Upper lobe of right lung (tissue), 1 donor: ENCODE measurements at regions not wholly inside any gene's neighbourhood (a gene's known extent, or its start where the extent isn't known, plus 50 kb on each side); places are given as distances from the start of the nearest gene placed in this dataset.
"Not testable (repeated sequence)": the region's sequence is repeated elsewhere in the genome, so short reads cannot be mapped to it uniquely, and the experiment has no call there.

Experiments used
- ATAC-seq: fragments of 200-7000 bp; cut with Tn5 transposase; one replicate; pipeline ENCODE4 v1.9.1; 2020; ENCODE audit warnings: mild to moderate bottlenecking, moderate library complexity
- DNase-seq: peaks from one replicate; pipeline ENCODE4 v3.0.0-alpha.2; 2020
- H3K27ac ChIP-seq: fragments of 200-600 bp; one replicate; pipeline ENCODE4 v1.8.0; 2022
- H3K27me3 ChIP-seq: fragments of 200-600 bp; one replicate; pipeline ENCODE4 v1.8.0; 2022; ENCODE audit warnings: mild to moderate bottlenecking
- H3K36me3 ChIP-seq: fragments of 200-600 bp; one replicate; pipeline ENCODE4 v1.8.0; 2022
- H3K4me1 ChIP-seq: fragments of 200-600 bp; one replicate; pipeline ENCODE4 v1.8.0; 2022
- H3K4me3 ChIP-seq: fragments of 200-600 bp; one replicate; pipeline ENCODE4 v1.8.0; 2022; ENCODE audit warnings: mild to moderate bottlenecking
- H3K9me3 ChIP-seq: fragments of 200-600 bp; one replicate; pipeline ENCODE4 v1.8.0; 2022
- intact Hi-C: fragments of 100-400 bp; cut with DNase I; formaldehyde crosslinking; loops from one replicate; pipeline ENCODE4 v1.11.0; 2022
- TF ChIP-seq, protein P1 (sequence below): fragments of 200-600 bp; IDR thresholded peaks from one replicate; pipeline ENCODE4 v1.8.0; 2022; ENCODE audit warnings: antibody characterized with exemption
- donor health status: DM: no; HTN: yes; CAD: no; lungs with severe emphysema.

DNA sequence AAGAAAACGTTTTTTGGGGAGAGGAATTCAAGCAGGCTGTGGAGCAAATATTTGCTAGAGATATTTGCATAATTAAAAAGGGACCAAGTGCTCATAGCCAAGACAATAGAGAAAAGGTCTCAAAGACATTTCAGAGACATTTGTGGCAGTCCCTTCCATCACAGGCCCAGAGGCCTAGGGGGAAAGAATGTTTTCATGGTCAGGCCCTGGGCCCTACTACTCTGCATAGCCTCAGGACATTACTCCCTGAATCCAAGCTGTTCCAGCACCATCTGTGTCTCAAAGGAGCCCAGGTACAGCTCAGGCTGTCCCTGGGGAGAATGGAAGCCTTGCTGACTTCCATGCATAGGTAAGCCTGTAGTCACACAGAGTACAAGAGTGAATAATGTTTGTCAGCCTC is 113.0 kb upstream of the KIF2A start:
- ATAC-seq (no peak), DNase-seq (no peak)
- intact Hi-C loops: no loop called here
- H3K4me1 ChIP-seq: no peaks in the 10 kb centered on the region
- H3K36me3 ChIP-seq: no peaks in the 10 kb centered on the region
- H3K27me3 ChIP-seq: no peaks in the 10 kb centered on the region
- TF ChIP-seq, protein P1, sequence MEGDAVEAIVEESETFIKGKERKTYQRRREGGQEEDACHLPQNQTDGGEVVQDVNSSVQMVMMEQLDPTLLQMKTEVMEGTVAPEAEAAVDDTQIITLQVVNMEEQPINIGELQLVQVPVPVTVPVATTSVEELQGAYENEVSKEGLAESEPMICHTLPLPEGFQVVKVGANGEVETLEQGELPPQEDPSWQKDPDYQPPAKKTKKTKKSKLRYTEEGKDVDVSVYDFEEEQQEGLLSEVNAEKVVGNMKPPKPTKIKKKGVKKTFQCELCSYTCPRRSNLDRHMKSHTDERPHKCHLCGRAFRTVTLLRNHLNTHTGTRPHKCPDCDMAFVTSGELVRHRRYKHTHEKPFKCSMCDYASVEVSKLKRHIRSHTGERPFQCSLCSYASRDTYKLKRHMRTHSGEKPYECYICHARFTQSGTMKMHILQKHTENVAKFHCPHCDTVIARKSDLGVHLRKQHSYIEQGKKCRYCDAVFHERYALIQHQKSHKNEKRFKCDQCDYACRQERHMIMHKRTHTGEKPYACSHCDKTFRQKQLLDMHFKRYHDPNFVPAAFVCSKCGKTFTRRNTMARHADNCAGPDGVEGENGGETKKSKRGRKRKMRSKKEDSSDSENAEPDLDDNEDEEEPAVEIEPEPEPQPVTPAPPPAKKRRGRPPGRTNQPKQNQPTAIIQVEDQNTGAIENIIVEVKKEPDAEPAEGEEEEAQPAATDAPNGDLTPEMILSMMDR: no peak
- no peak overlapping the region for H3K4me3 ChIP-seq
- no peaks in the 10 kb centered on the region for H3K9me3 ChIP-seq
- no peak overlapping the region for H3K27ac ChIP-seq

DNA sequence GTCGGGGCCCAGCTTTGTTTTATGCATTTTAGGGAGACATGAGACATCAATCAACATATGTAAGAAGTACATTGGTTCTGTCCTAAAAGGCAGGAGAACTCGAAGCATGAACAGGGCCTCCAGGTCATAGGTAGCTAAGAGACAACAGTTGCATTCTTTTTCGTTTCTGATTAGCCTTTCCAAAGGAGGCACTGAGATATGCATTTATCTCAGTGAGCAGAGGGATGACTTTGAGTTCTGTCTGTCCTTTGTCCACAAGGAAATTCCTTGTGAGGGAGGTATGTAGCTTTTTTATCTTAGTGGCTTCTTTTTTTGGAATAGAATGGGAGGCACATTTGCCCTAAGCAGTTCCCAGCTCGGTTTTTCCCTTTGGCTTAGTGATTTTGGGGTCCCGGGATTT is 109.5 kb upstream of the KIF2A start:
- H3K4me1 ChIP-seq, H3K36me3 ChIP-seq, H3K4me3 ChIP-seq, H3K27me3 ChIP-seq, H3K27ac ChIP-seq, intact Hi-C loops, H3K9me3 ChIP-seq, ATAC-seq, DNase-seq: not testable (repeated sequence)

DNA sequence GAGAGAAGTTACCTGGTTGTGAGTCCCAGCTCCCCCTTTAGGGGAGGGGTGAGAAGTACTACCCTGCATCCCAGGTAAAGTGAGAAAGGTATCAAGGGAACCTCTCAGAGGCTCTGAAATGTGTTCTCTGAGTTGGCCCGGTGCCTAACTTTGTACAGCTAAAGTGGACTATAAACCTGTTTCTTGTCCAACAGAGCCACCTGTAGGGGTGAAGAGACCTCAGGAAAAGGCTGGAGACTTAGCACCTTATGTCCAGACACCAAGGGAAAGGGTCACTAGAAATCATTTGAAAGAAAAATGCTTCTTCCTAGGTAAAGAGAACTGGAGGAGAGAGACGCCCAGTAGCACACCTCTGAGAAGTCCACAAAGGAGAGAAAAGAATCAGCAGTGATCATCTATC is 108.3 kb upstream of the KIF2A start:
- intact Hi-C loops: no loop called here
- Histone ChIP-seq H3K27ac (no peak overlapping the region), H3K9me3 (no peaks in the 10 kb centered on the region), H3K27me3 (no peaks in the 10 kb centered on the region), H3K36me3 (no peaks in the 10 kb centered on the region), H3K4me3 (no peak overlapping the region), H3K4me1 (no peaks in the 10 kb centered on the region)
- ATAC-seq: no peak
- no peak for DNase-seq
- TF ChIP-seq, protein P1: no peak

DNA sequence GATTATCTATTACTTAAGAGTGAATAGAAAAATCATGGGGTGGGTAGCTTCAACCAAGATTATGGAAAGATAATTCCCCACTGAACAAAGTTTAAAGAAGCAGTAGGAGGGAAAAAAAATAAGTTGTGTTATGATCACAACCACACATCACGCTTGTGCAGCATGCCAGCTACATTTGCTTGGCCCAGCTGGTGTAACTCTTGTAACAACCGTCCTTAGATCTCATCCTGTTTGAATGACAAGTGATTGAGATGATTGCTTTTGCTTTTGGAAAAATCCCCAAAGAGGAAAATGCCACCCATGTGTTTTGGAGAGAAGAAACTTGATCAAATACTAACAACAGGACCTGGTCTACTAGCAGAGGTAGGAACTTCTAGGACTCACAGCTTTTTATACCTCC is 107.6 kb upstream of the KIF2A start:
- Histone ChIP-seq H3K4me3 (no peak overlapping the region), H3K4me1 (no peaks in the 10 kb centered on the region), H3K27me3 (no peaks in the 10 kb centered on the region), H3K27ac (no peak overlapping the region), H3K9me3 (no peaks in the 10 kb centered on the region), H3K36me3 (no peaks in the 10 kb centered on the region)
- TF ChIP-seq, protein P1: no peak
- intact Hi-C loops: no loop called here
- DNase-seq (no peak), ATAC-seq (no peak)

GRCh38 chr5:62199792-62200716 is 106.0 kb upstream of the KIF2A start:
- ATAC-seq (no peak), DNase-seq (no peak)
- TF ChIP-seq, protein P1: no peak
- Histone ChIP-seq H3K9me3 (no peaks in the 10 kb centered on the region), H3K4me1 (no peaks in the 10 kb centered on the region), H3K36me3 (no peaks in the 10 kb centered on the region), H3K4me3 (no peak overlapping the region), H3K27me3 (no peaks in the 10 kb centered on the region), H3K27ac (no peak overlapping the region)
- intact Hi-C loops: no loop called here

GRCh38 chr5:62206150-62206829 is 99.7 kb upstream of the KIF2A start:
- H3K36me3 ChIP-seq: no peaks in the 10 kb centered on the region
- H3K9me3 ChIP-seq: no peaks in the 10 kb centered on the region
- intact Hi-C loops: no loop called here
- H3K27me3 ChIP-seq: no peaks in the 10 kb centered on the region
- ATAC-seq (peak; percentile 12), DNase-seq (no peak)
- H3K4me1 ChIP-seq: no peaks in the 10 kb centered on the region
- TF ChIP-seq, protein P1: no peak
- no peak overlapping the region for H3K27ac ChIP-seq
- no peak overlapping the region for H3K4me3 ChIP-seq
